ENCODE measurements at regions not wholly inside any gene's neighbourhood (a gene's known extent, or its start where the extent isn't known, plus 50 kb on each side); places are given as distances from the start of the nearest gene placed in this dataset.

GRCh38 chrX:10743476-10743875 is 123.1 kb upstream of the MID1 start:
- Histone ChIP-seq H3K36me3 (ENCODE audit: low read depth) (no peaks in the 10 kb centered on the region), H3K4me3 (ENCODE audit: severe bottlenecking) (no peak overlapping the region), H3K27ac (ENCODE audit: poor library complexity, severe bottlenecking) (no peak overlapping the region), H3K9me3 (ENCODE audit: severe bottlenecking) (no peaks in the 10 kb centered on the region), H3K4me1 (ENCODE audit: insufficient read depth, poor library complexity, severe bottlenecking) (no peaks in the 10 kb centered on the region), H3K27me3 (ENCODE audit: insufficient read depth, poor library complexity, severe bottlenecking) (no peaks in the 10 kb centered on the region)
- DNase-seq (ENCODE audit: low spot score): no peak
- no peak for TF ChIP-seq CTCF (IDR thresholded peaks at IDR 0.05; ENCODE audit: poor library complexity, severe bottlenecking)
- ATAC-seq (ENCODE audit: low read depth): no peak

- no peak overlapping the region for H3K4me3 ChIP-seq (ENCODE audit: severe bottlenecking)
- ATAC-seq (ENCODE audit: low read depth) (no peak), DNase-seq (ENCODE audit: low spot score) (no peak)
- H3K36me3 ChIP-seq (ENCODE audit: low read depth): no peaks in the 10 kb centered on the region
- no peaks in the 10 kb centered on the region for H3K9me3 ChIP-seq (ENCODE audit: severe bottlenecking)
- TF ChIP-seq CTCF (IDR thresholded peaks at IDR 0.05; ENCODE audit: poor library complexity, severe bottlenecking): no peak
- no peaks in the 10 kb centered on the region for H3K27me3 ChIP-seq (ENCODE audit: insufficient read depth, poor library complexity, severe bottlenecking)
- H3K27ac ChIP-seq (ENCODE audit: poor library complexity, severe bottlenecking): no peak overlapping the region
- H3K4me1 ChIP-seq (ENCODE audit: insufficient read depth, poor library complexity, severe bottlenecking): no peaks in the 10 kb centered on the region
Measured at GRCh38 chrX:10744007-10744406, 123.6 kb upstream of the MID1 start.

- ATAC-seq (ENCODE audit: low read depth) (no peak), DNase-seq (ENCODE audit: low spot score) (no peak)
- Histone ChIP-seq H3K36me3 (ENCODE audit: low read depth) (no peaks in the 10 kb centered on the region), H3K4me1 (ENCODE audit: insufficient read depth, poor library complexity, severe bottlenecking) (no peaks in the 10 kb centered on the region), H3K27ac (ENCODE audit: poor library complexity, severe bottlenecking) (no peak overlapping the region), H3K27me3 (ENCODE audit: insufficient read depth, poor library complexity, severe bottlenecking) (no peaks in the 10 kb centered on the region), H3K9me3 (ENCODE audit: severe bottlenecking) (no peaks in the 10 kb centered on the region), H3K4me3 (ENCODE audit: severe bottlenecking) (no peak overlapping the region)
- TF ChIP-seq CTCF (IDR thresholded peaks at IDR 0.05; ENCODE audit: poor library complexity, severe bottlenecking): no peak
Measured at GRCh38 chrX:10747975-10748374, 127.6 kb upstream of the MID1 start.

GRCh38 chrX:10749113-10749512 is 128.7 kb upstream of the MID1 start:
- TF ChIP-seq CTCF (IDR thresholded peaks at IDR 0.05; ENCODE audit: poor library complexity, severe bottlenecking): no peak
- no peak for DNase-seq (ENCODE audit: low spot score)

GRCh38 chrX:10750581-10750980 is 130.2 kb upstream of the MID1 start:
- no peak for DNase-seq (ENCODE audit: low spot score)
- ATAC-seq (ENCODE audit: low read depth): no peak
- H3K9me3 ChIP-seq (ENCODE audit: severe bottlenecking): no peaks in the 10 kb centered on the region

More at GRCh38 chrX:10749113-10749512, 128.7 kb upstream of the MID1 start:
- H3K27me3 ChIP-seq (ENCODE audit: insufficient read depth, poor library complexity, severe bottlenecking): no peaks in the 10 kb centered on the region
- H3K4me3 ChIP-seq (ENCODE audit: severe bottlenecking): no peak overlapping the region
- no peaks in the 10 kb centered on the region for H3K9me3 ChIP-seq (ENCODE audit: severe bottlenecking)
- H3K27ac ChIP-seq (ENCODE audit: poor library complexity, severe bottlenecking): no peak overlapping the region
- H3K4me1 ChIP-seq (ENCODE audit: insufficient read depth, poor library complexity, severe bottlenecking): no peaks in the 10 kb centered on the region
- H3K36me3 ChIP-seq (ENCODE audit: low read depth): no peaks in the 10 kb centered on the region
- 0 out of 3 replicates have a peak, but pooled peaks have one; percentile 46 for ATAC-seq (ENCODE audit: low read depth)

More at GRCh38 chrX:10750581-10750980, 130.2 kb upstream of the MID1 start:
- Histone ChIP-seq H3K4me3 (ENCODE audit: severe bottlenecking) (no peak overlapping the region), H3K27ac (ENCODE audit: poor library complexity, severe bottlenecking) (no peak overlapping the region), H3K4me1 (ENCODE audit: insufficient read depth, poor library complexity, severe bottlenecking) (no peaks in the 10 kb centered on the region), H3K36me3 (ENCODE audit: low read depth) (no peaks in the 10 kb centered on the region), H3K27me3 (ENCODE audit: insufficient read depth, poor library complexity, severe bottlenecking) (no peaks in the 10 kb centered on the region)
- no peak for TF ChIP-seq CTCF (IDR thresholded peaks at IDR 0.05; ENCODE audit: poor library complexity, severe bottlenecking)
